ENCODE measurements at regions not wholly inside any gene's neighbourhood (a gene's known extent, or its start where the extent isn't known, plus 50 kb on each side); places are given as distances from the start of the nearest gene placed in this dataset.
A peak's percentile ranks its signal among the peaks of the same experiment; 100 is the strongest.

DNA sequence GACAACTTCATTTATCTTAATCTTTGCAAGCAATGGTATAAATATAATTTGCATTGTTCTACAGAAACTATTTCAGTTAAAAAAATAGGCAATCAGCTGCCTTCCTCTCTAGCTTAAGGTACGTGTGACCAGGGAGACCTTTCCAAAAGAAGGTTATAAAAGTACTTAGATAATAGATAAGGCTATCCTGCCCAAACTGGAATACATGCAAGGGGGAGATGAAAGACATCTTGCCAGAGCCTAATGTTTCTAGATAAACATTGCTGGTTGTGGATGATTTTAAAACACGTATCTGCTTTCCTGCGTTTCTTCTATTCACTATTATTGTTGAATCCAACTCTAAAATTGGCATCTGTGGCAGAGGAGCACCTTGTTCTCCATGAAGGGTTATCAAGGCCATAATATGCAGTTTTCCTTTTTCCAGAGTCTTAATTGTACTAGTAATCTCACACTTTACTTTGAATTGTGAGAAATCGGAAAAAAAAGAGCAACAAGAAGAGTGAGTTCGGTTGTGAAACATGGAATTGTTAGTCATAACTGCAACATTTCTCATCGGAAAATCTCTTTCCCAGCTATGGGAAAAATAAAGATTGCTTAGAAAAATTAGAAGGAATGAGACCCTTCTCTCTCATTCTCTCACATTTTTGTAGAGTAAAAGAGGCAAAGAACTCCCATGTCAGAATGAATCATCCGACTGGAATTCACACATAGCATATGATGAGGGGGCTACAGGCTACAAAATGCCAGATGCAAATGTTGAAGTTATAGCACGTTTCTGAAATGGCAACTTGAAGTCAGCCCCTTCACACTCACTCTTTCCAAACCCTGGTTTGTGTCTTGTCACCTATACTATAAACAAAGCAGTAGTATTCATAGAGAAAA lies 936.1 kb upstream of the NR2F2 start:
- no peaks in the 10 kb centered on the region for H4K20me1 ChIP-seq (replicated peaks in 1 of 2; ENCODE audit: control insufficient read depth in 1 of 2, insufficient read depth in 2 of 2, low read length in 2 of 2)
- no peaks in the 10 kb centered on the region for H3K4me1 ChIP-seq (replicated peaks in 1 of 4; ENCODE audit: control insufficient read depth in 3 of 4, insufficient read depth in 4 of 4, low read length in 3 of 4)
- no peak overlapping the region for H3K14ac ChIP-seq (ENCODE audit: insufficient read length)
- H2BK5ac ChIP-seq (ENCODE audit: low read depth, low read length), result no peak overlapping the region
- FAIRE-seq (no peak), DNase-seq (ENCODE audit: low read depth in 1 of 2, low spot score in 2 of 2) (no peak)
- no peak overlapping the region for H3K18ac ChIP-seq (ENCODE audit: extremely low read depth, low read length)
- no peaks in the 10 kb centered on the region for H3K36me3 ChIP-seq (ENCODE audit: control insufficient read depth in 2 of 4, insufficient read depth in 4 of 4, low read length in 3 of 4)
- no peaks in the 10 kb centered on the region for H3K79me2 ChIP-seq (ENCODE audit: control insufficient read depth in 1 of 2, insufficient read depth in 2 of 2, low read length in 2 of 2)
- no peaks in the 10 kb centered on the region for H3K79me1 ChIP-seq (ENCODE audit: low read depth, low read length)
- no peak overlapping the region for H2BK12ac ChIP-seq (ENCODE audit: low read depth, low read length)
- ChIA-PET POLR2A (ENCODE audit: partially characterized antibody) (no interaction called here), CTCF (ENCODE audit: partially characterized antibody) (no interaction called here)
- no peak overlapping the region for H3K9ac ChIP-seq (replicated peaks in 1 of 4; ENCODE audit: extremely low read depth in 1 of 4, low read depth in 3 of 4, low read length in 3 of 4)
- no peak overlapping the region for H3K4me2 ChIP-seq (ENCODE audit: insufficient read depth in 1 of 2, low read depth in 2 of 2, low read length in 2 of 2)
- H3K27ac ChIP-seq (ENCODE audit: low read depth, low read length), result no peak overlapping the region
- H3K9me3 ChIP-seq (ENCODE audit: insufficient read depth in 2 of 2, low read depth in 1 of 2, low read length in 1 of 2), result no peaks in the 10 kb centered on the region
- H3K4ac ChIP-seq (replicated peaks; ENCODE audit: insufficient read length, low read depth, low read length), result no peak overlapping the region
- no peak overlapping the region for H2BK15ac ChIP-seq (ENCODE audit: low read length)
- no peak overlapping the region for H4K91ac ChIP-seq (replicated peaks; ENCODE audit: insufficient read length, low read length)
- H4K5ac ChIP-seq (ENCODE audit: insufficient read length, low read depth, low read length), result no peak overlapping the region
- 82% methylated on average over 8 of the region's 8 CpGs; no CpG with 5 or more reads in 1 of the 2 experiments for WGBS, 2 experiments (ENCODE audit: extremely low coverage in 1 of 2, insufficient coverage in 1 of 2, insufficient read length in 1 of 2, insufficient replicate concordance in 2 of 2, low coverage in 1 of 2, low lambda C conversion rate in 2 of 2, missing lambda C conversion rate in 1 of 2)
- H3K27me3 ChIP-seq (replicated peaks in 1 of 4; ENCODE audit: control insufficient read depth in 3 of 4, extremely low read depth in 1 of 4, insufficient read depth in 3 of 4, low read length in 3 of 4), result no peaks in the 10 kb centered on the region
- no peaks in the 10 kb centered on the region for H3K23me2 ChIP-seq (ENCODE audit: low read depth, low read length)
- H2BK20ac ChIP-seq (ENCODE audit: low read length), result no peak overlapping the region
- no peak overlapping the region for H4K8ac ChIP-seq (ENCODE audit: extremely low read depth, insufficient read depth, low read length)
- no peak overlapping the region for H2AK5ac ChIP-seq (ENCODE audit: low read depth, low read length)
- no peak overlapping the region for H3K23ac ChIP-seq (ENCODE audit: insufficient read length)
- no peak overlapping the region for H2BK120ac ChIP-seq (replicated peaks; ENCODE audit: low read depth, low read length)
- TF ChIP-seq NANOG (IDR thresholded peaks at IDR 0.05; ENCODE audit: insufficient read depth, low read depth, low read length, poor library complexity, severe bottlenecking) (no peak), EGR1 (IDR thresholded peaks at IDR 0.05; ENCODE audit: borderline replicate concordance, low read depth, low read length) (no peak), SIN3A (conservative IDR thresholded peaks at IDR 0.05 in 1 of 2, IDR thresholded peaks at IDR 0.05 in 1 of 2; ENCODE audit: low read depth in 1 of 2, low read length in 2 of 2) (no peak), EZH2 (IDR thresholded peaks at IDR 0.05; ENCODE audit: low read depth, low read length, severe bottlenecking) (no peak), JUN (IDR thresholded peaks at IDR 0.05; ENCODE audit: low read depth, low read length) (no peak), ASH2L (IDR thresholded peaks at IDR 0.05; ENCODE audit: low read length) (no peak), SRF (IDR thresholded peaks at IDR 0.05; ENCODE audit: low read depth, low read length) (no peak), BRCA1 (IDR thresholded peaks at IDR 0.05; ENCODE audit: low read depth, low read length) (no peak), POLR2AphosphoS5 (IDR thresholded peaks at IDR 0.05; ENCODE audit: low read depth, low read length) (no peak), CEBPB (IDR thresholded peaks at IDR 0.05; ENCODE audit: low read depth, low read length) (no peak), GABPA (IDR thresholded peaks at IDR 0.05; ENCODE audit: borderline replicate concordance, insufficient read depth, low read length) (no peak), GTF2F1 (IDR thresholded peaks at IDR 0.05; ENCODE audit: borderline replicate concordance, low read depth, low read length) (no peak)
- TF ChIP-seq, protein P1, sequence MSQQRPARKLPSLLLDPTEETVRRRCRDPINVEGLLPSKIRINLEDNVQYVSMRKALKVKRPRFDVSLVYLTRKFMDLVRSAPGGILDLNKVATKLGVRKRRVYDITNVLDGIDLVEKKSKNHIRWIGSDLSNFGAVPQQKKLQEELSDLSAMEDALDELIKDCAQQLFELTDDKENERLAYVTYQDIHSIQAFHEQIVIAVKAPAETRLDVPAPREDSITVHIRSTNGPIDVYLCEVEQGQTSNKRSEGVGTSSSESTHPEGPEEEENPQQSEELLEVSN (IDR thresholded peaks at IDR 0.05), result no peak
- 0 out of 2 replicates have a peak overlapping the region, but pooled peaks have one; percentile 16 for H2AFZ ChIP-seq (ENCODE audit: low read length)
- H3K56ac ChIP-seq (replicated peaks; ENCODE audit: insufficient read length, low read depth, low read length), result no peak overlapping the region
- no peak overlapping the region for H3K4me3 ChIP-seq (ENCODE audit: extremely low read depth in 1 of 4, insufficient read depth in 2 of 4, low read depth in 3 of 4, low read length in 4 of 4)

Data from H1 (cell line).